HG02852 (cell line): ENCODE measurements at regions not wholly inside any gene's neighbourhood (a gene's known extent, or its start where the extent isn't known, plus 50 kb on each side); places are given as distances from the start of the nearest gene placed in this dataset.

ENCODE experiments used
- ATAC-seq: cut with Tn5 transposase; IDR thresholded peaks from one replicate; pipeline ENCODE4 v1.9.1; 2021; ENCODE audit warnings: mild to moderate bottlenecking, moderate library complexity; ENCODE audit not compliant: unreplicated experiment

DNA sequence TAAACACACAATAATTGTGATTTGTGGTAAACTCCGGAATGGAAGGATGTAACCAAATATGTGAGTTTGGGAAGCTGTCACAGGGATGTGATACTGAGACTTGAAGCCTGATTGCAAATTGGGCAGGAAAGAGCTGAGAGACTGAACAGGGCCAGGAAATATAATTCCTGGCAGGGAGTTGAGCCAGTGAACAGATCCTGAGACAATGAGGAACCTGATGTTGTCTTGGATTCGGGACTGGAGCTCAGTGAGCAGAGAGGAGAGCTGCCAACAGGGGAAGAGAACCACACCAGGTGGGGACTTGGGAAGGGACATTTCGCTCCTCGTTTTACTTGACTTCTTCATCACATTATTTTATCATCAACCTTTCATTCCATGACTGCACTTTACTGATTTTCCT is 386.0 kb downstream of the TLL1 start:
- ATAC-seq = no peak

DNA sequence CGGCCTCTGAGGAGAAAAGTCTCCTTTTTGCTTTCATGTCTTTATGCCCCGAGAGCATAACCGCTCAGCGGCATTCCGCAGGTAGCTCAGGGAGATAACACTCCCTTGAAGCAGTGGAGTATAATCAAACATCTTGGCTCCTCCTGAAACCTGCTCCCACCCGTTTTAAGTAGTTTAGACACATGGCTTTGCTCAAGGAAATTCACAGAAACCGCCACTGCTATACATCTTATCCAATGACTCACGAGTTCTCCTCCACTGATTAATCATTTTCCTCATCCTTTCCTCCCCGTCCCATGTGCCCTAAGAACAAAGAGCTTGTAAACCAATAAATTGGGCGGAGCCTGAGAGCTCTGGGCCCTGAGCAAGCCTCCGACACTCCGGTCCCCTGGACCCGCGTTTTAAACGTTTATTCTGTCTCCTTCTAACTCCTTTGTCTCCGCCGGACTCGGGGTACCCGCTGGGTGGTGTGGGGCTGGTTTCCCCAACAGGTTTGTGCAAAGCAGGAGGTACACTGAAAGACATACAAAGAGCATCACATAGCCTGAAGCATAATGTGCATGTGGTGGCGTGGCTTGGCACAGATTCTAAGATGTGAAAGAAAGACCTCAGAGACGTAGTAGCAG is 401.2 kb downstream of the TLL1 start:
- no peak for ATAC-seq

DNA sequence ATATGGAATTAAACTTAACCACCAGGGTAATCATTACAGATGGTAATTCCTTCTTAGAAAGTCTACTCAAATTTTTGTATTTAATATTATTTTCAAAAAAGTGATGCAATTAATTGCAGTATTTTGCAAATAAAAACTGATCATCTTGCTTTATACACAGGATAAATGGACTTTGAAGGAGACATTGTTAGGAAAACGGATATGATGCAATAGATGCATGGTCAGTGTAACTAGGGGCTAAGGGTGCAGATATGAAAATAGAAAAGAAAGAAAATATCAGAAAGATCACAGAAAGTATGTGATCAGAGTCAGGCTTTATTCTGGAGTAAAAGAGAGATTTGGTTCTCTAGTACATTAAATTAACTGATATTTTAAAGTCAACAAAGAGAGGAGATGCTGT is 401.7 kb downstream of the TLL1 start:
- ATAC-seq = no peak

DNA sequence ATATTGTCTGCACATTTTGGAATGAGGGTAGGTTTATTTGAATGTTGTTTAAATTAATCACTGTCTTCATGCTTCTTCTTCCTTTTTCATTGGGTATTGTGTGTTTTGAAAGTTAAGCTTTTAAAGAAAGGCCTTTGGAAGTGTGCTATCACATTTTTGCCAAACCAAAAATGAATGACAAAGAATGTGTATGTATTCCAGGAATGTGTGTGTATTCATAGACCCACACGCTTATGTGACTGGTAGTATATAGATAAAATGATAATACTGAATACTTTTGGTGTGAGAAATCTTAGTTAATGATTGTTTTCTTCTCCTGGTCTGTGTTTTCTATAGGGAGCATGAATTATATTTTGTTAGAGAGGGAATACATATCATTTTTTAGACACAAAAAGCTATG is 404.4 kb downstream of the TLL1 start:
- ATAC-seq = no peak

DNA sequence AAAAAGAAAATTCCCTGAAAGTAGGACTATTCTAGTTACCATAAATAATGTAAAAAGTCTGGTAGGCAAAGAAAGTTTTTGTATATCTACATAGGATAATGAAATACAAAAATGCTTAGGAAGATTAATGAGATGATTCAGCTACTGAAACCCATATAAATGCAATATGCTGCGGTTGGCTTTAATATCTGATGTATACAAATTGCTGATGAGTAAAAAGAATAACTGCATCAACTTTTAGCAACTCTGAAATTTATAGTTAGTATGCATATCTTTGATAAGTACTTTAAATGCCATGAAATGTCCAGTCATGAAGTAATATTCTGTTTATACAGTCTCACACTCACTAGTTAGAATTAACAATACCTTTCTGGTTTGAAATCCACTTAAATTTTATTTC is 404.8 kb downstream of the TLL1 start:
- ATAC-seq = no peak

DNA sequence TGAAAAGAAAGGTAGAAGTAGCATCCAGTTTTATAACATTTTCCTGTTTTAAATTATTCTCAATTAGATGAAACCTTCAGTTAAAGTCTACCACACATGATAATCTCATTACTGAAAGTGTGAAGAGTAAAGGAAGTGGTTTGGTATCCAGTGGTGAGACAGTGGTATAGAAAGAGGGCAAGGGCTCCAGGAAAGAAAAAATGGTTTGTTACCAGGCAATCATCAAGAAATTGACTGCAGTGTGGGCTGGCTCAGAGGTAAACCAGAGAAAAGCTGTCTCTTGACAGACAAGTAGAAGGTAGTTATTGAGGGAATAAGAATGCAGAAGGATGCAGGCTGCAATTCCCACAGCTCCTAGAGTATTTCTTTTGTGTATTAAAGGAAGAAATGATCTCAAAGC is 406.2 kb downstream of the TLL1 start:
- no peak for ATAC-seq

DNA sequence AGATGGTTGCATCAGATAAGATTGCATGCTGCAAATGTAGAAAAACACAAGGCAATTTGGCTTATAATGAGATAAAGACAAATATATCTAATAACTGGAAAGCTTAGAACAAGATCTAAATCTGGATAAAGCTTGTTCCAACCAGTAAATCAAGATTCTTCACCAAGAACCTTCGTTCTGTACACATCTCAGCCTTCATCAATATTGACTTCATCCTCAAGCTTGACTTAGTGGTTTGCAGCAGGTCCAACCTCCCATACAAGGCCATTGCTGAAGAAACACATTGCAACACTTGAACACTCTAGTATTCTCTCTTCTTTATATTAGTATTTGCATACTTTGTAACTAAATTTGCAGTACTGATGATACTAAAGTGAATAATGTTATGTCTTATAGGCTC is 407.6 kb downstream of the TLL1 start:
- ATAC-seq = no peak

DNA sequence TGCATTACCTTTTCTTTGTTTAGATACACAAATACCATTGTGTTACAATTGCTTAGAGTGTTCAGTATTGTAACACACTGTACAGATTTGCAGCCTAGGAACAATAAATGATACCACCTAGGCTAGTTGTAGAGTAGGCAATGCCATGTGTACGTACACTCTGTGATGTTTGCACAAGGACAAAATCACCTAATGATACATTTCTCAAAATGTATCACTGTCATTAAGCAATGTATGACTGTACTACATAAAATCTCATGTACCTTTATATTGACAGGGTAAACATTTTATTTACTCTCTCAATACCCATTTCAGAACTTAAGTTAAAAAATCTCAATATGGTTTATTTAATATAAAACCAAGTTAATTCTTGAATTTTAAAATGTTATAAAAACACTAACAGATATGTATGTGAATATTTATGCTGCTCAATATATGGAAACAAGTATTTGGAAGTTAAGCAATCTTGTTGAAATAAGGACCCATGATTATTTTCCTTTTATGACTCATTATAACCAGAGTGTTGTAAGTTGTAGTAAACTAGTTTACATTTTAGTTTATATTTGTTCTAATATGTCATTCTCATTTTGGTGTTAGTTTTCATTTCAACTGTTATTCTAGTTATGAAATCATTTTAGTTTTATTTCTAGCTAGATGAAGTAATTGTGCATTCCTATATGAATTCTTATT is 409.2 kb downstream of the TLL1 start:
- ATAC-seq = no peak

DNA sequence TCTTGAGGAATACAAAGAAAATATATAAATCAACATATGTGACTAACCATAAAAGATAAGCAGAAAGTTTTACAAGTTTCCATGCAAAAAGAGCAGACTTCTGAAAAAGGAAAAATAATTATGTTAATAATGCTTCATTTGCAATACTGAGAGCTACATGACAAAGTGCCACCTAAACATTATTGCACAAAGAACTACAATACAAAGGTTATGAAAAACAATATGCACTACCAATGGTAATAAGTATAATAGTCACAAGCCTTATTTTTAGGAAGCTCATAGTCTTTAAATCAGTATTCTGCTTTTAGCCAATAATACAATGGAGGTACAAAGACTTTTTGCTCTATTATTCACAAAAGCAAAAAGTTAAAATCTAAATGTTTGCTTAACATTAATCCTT is 411.2 kb downstream of the TLL1 start:
- ATAC-seq = no peak

DNA sequence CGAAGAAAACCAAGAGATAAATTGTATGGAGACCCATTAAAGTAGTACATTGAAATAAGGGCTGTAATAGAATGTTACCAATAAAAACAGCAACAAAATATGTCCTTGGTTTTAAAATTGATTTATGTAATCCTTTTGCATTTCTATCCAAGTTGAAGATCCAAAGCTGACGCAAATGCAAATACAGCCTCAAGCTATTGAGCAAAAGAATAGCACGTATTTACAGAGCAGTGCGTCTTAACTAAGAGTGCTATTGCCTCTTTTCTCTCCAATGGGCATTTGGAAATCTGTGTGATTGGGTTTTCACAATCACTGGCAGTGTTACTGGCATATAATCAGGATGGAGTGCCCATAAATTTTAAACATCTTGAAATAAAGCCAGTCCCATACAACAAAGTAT is 417.4 kb downstream of the TLL1 start:
- ATAC-seq = no peak

DNA sequence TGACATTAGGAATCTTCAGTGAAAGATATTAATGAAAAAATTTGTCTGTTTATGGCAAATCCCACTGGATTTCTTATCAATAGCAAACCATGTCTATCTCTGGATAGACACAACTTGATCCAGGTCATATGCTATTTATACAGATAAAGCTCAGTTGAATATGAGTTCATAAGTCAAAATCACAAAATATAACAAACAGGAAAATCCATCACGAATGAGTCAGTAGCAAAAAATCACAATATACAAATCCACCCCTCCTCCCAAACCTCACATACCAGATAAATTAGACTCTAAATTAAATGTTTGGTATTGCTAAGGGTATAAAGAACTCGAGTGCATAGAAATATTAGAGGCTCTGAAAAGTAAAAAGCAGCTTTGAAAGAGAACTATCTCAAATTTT is 420.5 kb downstream of the TLL1 start:
- no peak for ATAC-seq

DNA sequence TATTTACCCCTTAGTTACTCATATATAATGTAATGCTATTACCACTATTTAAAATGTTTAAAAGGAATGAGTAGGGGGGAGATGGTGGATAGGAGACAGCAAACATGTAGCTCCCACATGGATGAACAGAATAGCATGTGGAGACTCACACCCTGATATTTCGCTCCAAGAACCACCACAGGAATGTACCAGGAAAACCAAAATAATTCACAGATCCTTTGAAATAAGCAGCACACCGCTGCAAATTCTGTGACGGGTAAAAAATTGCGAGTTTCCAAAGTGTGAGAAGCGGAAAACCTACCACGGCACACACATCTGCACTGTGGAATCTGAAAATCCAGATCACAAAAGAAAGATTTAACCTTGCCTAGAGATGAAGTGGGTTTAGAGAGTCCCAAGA is 428.2 kb downstream of the TLL1 start:
- ATAC-seq = no peak

DNA sequence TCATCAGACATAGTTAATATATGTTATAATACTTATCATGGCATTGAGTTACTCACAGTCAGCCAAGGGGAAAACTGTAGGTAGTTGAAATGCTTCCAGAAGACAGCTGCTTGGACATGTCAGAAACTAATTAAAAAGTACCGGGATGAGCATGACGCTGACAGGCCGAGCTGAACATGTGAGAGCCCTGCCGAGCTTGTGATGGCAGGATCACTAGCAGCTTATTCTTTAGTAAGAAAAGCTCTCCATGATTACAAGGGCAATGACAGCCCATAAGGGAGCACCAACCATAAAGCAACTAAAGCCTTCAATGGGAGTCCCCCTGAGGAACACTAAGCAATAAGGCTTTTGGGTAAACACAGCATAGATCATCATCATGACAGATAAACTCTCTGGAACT is 435.6 kb downstream of the TLL1 start:
- no peak for ATAC-seq

DNA sequence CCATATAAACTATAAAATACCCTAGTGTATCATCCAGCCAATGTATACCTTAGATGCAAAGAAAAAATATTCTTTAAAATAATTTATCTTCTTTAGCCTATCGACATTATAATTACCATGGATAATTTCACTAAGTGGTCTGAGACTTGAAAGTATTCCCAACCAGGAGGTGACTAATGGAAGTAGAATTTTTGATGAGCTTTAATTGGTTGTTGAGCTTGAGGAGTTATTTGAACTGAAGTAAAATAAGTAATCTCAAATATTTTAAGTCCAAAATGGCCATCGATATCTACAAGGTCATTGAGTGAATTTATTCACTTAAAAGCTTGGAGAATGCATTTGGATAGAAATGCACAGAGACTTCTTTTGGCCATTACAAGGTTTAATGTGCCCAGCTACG is 436.2 kb downstream of the TLL1 start:
- ATAC-seq = no peak

DNA sequence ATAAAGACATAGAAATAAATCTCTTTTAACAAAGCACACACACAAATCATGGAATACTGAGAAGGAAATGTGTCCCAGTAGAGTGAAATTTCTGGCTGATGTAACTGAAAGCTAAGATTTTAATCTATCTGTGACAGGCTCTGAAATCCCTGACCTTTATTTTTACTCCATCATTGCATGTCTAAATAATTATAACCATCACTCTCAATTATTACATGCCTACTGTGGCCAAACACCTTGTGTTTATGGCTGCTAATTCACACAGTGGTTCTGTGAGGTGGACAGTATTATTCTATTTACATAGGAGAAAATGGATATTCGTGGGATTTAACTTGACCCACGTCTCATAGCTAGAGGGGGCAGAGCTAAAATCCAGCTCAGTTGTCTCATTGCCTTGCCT is 438.1 kb downstream of the TLL1 start:
- no peak for ATAC-seq

DNA sequence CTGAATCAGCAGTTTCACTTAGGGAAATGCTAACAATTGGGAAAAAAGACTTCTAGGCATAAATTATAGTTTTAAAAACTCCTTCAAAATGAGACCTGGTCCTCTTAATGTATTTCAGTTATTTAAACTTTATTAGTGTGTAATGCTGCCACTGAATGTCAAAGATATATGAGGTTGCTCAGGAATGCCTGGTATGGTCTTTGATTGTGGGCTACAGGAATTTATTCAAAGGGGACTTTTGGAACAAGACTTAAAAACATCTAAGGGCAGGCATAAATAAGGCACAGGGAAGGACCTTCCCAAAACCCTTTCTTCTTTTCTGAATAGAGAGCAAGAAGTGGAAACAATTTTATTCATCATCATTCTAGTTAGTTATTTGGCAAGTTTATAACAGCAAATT is 439.1 kb downstream of the TLL1 start:
- ATAC-seq = no peak

DNA sequence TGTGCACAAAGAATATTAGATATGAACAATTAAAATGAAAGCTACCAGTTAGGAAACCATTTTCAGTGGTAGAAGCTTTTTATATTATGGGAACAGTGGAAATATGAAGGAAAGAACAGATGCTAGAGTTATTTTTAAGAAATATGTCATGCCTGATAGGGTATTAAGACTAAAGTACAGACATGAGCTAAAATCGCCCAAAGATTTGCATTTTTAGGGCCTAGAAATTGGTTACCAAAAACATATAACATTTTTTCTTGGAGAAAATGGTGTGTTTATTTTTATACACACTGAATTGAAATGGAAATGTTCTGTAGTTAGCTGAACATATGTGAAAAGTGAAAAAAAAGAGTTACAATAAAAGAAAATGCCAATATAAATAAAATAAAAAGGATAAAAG is 441.9 kb downstream of the TLL1 start:
- ATAC-seq = no peak

DNA sequence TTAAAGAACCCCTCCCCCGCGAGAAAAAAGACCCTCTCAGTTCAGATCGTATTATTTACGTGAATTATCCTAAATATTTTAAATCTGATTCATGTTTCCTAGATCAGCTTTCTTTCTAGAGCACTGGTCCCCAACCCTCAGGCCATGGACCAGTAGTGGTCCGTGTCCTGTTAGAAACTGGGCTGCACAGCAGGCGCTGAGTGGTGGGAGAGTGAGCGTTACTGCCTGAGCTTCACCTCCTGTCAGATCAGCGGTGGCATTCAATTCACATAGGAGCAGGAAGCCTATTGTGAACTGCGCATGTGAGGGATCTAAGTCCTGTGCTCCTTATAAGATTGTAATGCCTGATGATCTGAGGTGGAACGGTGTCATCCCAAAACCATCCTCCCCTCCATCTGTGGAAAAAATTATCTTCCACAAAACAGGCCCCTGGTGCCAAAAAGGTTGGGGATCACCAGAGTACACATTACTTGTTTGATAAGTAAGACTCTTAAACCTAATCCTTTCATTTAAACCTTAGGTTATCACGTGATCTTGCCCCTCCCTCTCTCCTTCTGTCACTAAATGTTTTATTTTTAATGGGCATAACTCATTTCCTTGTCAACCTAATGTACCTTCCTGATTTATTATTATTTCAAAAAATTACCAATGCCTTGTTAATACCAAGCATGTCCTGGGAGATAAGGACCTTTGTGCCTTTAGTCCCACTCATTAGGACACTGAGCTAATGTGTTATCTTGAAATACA is 442.9 kb downstream of the TLL1 start:
- no peak for ATAC-seq

DNA sequence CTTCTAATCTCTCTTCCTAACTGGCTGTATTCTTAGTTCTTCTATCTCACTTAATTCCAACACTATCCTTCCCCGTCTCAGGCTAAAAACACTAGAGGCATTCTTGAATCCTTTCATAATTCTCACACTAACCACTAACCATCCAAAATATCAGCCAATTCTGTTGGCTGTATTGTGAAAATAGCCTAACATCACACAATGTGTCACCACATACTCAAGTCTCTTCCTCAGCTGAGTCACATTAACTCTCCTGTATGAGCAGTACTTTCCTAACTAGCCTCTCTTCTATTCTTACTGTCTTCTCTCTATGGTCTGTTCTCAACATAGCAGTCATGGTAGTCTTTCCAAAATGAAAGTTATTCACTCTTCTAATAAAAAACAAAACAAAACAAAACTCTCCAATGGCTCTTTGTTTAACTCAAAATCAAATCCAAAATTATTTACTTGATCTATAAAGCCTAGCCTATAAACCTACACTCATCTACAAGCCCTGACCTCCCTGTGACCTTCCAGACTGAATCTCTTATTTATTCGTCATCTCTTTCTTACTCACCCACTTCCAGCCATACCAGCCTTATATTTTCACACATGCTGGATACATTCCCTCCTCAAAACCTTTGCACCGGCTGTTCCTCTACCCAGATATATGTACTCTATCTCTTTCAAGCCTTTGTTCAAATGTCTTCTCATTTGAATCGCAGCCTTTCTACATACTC is 445.9 kb downstream of the TLL1 start:
- ATAC-seq = no peak

DNA sequence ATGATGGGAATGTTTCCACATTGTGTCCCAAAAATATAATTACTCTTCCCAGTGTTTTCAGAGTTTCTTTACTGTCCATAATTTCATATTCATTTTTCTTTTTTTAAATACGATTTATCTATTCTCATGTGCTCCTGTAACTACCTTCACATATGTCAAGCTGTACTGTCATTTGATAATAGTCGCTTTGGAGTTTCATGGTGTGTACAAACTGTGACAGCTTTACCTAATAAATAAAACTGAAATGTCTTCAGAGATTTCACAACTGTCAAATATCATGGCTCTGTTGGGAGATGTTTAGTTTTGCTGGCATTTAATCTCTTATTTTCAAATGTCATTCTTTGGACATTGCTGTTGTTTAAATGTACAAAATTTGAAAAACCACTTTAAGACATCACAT is 450.2 kb downstream of the TLL1 start:
- ATAC-seq = no peak

DNA sequence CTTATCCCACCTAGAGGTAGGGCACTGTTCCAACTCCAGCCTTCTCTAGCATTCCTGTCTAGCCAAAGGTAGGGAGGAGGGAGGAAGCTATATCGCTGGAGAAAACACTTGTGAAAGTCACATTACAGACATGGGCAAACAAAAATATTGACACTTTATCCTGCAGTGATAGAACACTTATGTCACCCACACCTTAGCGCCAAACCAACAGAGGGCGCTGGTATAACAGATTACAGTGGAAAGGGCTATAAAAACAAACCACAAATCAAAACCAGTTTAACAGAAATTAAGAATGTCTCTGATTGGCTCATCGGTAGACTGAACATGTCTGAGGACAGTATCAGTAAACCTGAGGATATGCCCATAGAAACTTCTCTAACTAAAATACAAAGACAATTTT is 451.3 kb downstream of the TLL1 start:
- no peak for ATAC-seq
